ENCODE measurements at regions not wholly inside any gene's neighbourhood (a gene's known extent, or its start where the extent isn't known, plus 50 kb on each side); places are given as distances from the start of the nearest gene placed in this dataset.

GRCh38 chr5:163623986-163624385 is 118.6 kb downstream of the MAT2B start:
- Histone ChIP-seq H4K20me1 (ENCODE audit: control insufficient read depth, insufficient read depth) (no peaks in the 10 kb centered on the region), H3K36me3 (ENCODE audit: control insufficient read depth in 2 of 2, insufficient read depth in 2 of 2, low read length in 1 of 2) (no peaks in the 10 kb centered on the region), H3K4me2 (ENCODE audit: control insufficient read depth, insufficient read depth) (no peak overlapping the region), H3K27me3 (replicated peaks in 1 of 2; ENCODE audit: control insufficient read depth in 2 of 2, insufficient read depth in 2 of 2, low read length in 1 of 2) (no peaks in the 10 kb centered on the region), H3K9ac (ENCODE audit: control insufficient read depth, insufficient read depth, low read length) (no peak overlapping the region), H3K4me1 (ENCODE audit: control insufficient read depth, insufficient read depth, low read length) (no peaks in the 10 kb centered on the region), H3K9me3 (replicated peaks; ENCODE audit: control insufficient read depth, insufficient read depth, low read length) (no peaks in the 10 kb centered on the region), H3K27ac (ENCODE audit: control insufficient read depth, insufficient read depth) (no peak overlapping the region), H3K4me3 (no peak overlapping the region), H2AFZ (ENCODE audit: control insufficient read depth, low read depth, low read length) (no peak overlapping the region), H3K79me2 (ENCODE audit: control insufficient read depth, insufficient read depth, low read length) (no peaks in the 10 kb centered on the region)
- ATAC-seq (no peak), FAIRE-seq (no peak), DNase-seq (ENCODE audit: low read depth, low spot score) (no peak)
- intact Hi-C loops (cut with micrococcal nuclease; ENCODE audit: unreplicated experiment): no loop called here
- ChIA-PET CTCF (interaction anchor here (0.6 kb wide), 1 partner anchor 67 kb away, joined by 3 read pairs; no protein-coding TSS in a partner anchor), POLR2A (interaction anchor here (0.5 kb wide), 1 partner anchor 162 kb away, joined by 4 read pairs; no protein-coding TSS in a partner anchor), RAD21 (ENCODE audit: unreplicated experiment) (no interaction called here), SMC1A (ENCODE audit: uncharacterized antibody, unreplicated experiment) (no interaction called here)
- no TSS peak for BruUV-seq (replicated peaks)
- in situ Hi-C loops (cut with MboI): no loop called here
- no peak for TF ChIP-seq IKZF1 (conservative IDR thresholded peaks at IDR 0.05)
- WGBS (ENCODE audit: insufficient coverage, insufficient replicate concordance, low lambda C conversion rate, missing lambda C conversion rate): 0% methylated on average over 2 of the region's 2 CpGs

- no peak for FAIRE-seq
- SMC1A ChIA-PET (ENCODE audit: uncharacterized antibody, unreplicated experiment): no interaction called here
- no peak overlapping the region for H3K4me2 ChIP-seq (ENCODE audit: control insufficient read depth, insufficient read depth)
- H3K79me2 ChIP-seq (ENCODE audit: control insufficient read depth, insufficient read depth, low read length): no peaks in the 10 kb centered on the region
- H3K9me3 ChIP-seq (replicated peaks; ENCODE audit: control insufficient read depth, insufficient read depth, low read length): no peaks in the 10 kb centered on the region
- WGBS (ENCODE audit: insufficient coverage, insufficient replicate concordance, low lambda C conversion rate, missing lambda C conversion rate): 48% methylated on average over 5 of the region's 5 CpGs
- BruUV-seq (replicated peaks): no TSS peak
- H3K9ac ChIP-seq (ENCODE audit: control insufficient read depth, insufficient read depth, low read length): no peak overlapping the region
- no peaks in the 10 kb centered on the region for H3K36me3 ChIP-seq (ENCODE audit: control insufficient read depth in 2 of 2, insufficient read depth in 2 of 2, low read length in 1 of 2)
- no peak overlapping the region for H3K4me3 ChIP-seq
- intact Hi-C loops (cut with micrococcal nuclease; ENCODE audit: unreplicated experiment): no loop called here
- POLR2A ChIA-PET: no interaction called here
- RAD21 ChIA-PET (ENCODE audit: unreplicated experiment): no interaction called here
- no peak overlapping the region for H2AFZ ChIP-seq (ENCODE audit: control insufficient read depth, low read depth, low read length)
- in situ Hi-C loops (cut with MboI): no loop called here
- CTCF ChIA-PET: interaction anchor here (0.6 kb wide), 1 partner anchor 66 kb away, joined by 3 read pairs; no protein-coding TSS in a partner anchor
- H3K27ac ChIP-seq (ENCODE audit: control insufficient read depth, insufficient read depth): no peak overlapping the region
- no peak for ATAC-seq
- H4K20me1 ChIP-seq (ENCODE audit: control insufficient read depth, insufficient read depth): no peaks in the 10 kb centered on the region
- H3K4me1 ChIP-seq (ENCODE audit: control insufficient read depth, insufficient read depth, low read length): no peaks in the 10 kb centered on the region
- no peaks in the 10 kb centered on the region for H3K27me3 ChIP-seq (replicated peaks in 1 of 2; ENCODE audit: control insufficient read depth in 2 of 2, insufficient read depth in 2 of 2, low read length in 1 of 2)
- TF ChIP-seq NFXL1 (IDR thresholded peaks at IDR 0.05; ENCODE audit: borderline replicate concordance) (no peak), CBX3 (IDR thresholded peaks at IDR 0.05; ENCODE audit: borderline replicate concordance, low read depth) (no peak), ZNF274 (IDR thresholded peaks at IDR 0.05; ENCODE audit: insufficient read depth, insufficient read length) (no peak), SPI1 (IDR thresholded peaks at IDR 0.05; ENCODE audit: borderline replicate concordance, insufficient read depth, low read depth, low read length) (no peak), SKIL (IDR thresholded peaks at IDR 0.05; ENCODE audit: low read depth, poor library complexity, severe bottlenecking) (no peak), ATF2 (IDR thresholded peaks at IDR 0.05; ENCODE audit: low read length) (no peak), SMARCA5 (IDR thresholded peaks at IDR 0.05) (no peak)
- no peak for DNase-seq (ENCODE audit: low read depth, low spot score)
These were observed 119.0 kb downstream of the MAT2B start for GRCh38 chr5:163624431-163624830.

Data from GM12878 (cell line).